HEK293T (cell line): ENCODE measurements at regions not wholly inside any gene's neighbourhood (a gene's known extent, or its start where the extent isn't known, plus 50 kb on each side); places are given as distances from the start of the nearest gene placed in this dataset.
A peak's percentile ranks its signal among the peaks of the same experiment; 100 is the strongest.

Experiments used
- CTCF ChIA-PET: fragments of 350-600 bp; formaldehyde crosslinking; extraction: SDS; loops from one replicate; lab custom pipeline; 2021; ENCODE audit warnings: antibody characterized with exemption, inconsistent platforms; lab: Yijun Ruan, JAX
- POLR2A ChIA-PET: fragments of 350-600 bp; formaldehyde crosslinking; extraction: SDS; loops from one replicate; lab custom pipeline; 2020; ENCODE audit warnings: antibody characterized with exemption, inconsistent platforms; lab: Yijun Ruan, JAX
- DNase-seq: peaks from one replicate; pipeline ENCODE4 v3.0.0; 2012; ENCODE audit warnings: mixed read lengths; ENCODE audit errors: extremely low spot score
- ARNT ChIP-seq: fragments of 450-650 bp; IDR thresholded peaks from 2 replicates; pipeline ENCODE4 v1.6.1; 2017; ENCODE audit warnings: mild to moderate bottlenecking
- BHLHE40 ChIP-seq: fragments of 450-650 bp; IDR thresholded peaks from 2 replicates; pipeline ENCODE4 v1.6.1; 2016; ENCODE audit warnings: mild to moderate bottlenecking, moderate library complexity, borderline replicate concordance
- CTBP1 ChIP-seq: fragments of 450-650 bp; IDR thresholded peaks from 2 replicates; pipeline ENCODE4 v1.6.1; 2016; ENCODE audit warnings: borderline replicate concordance
- ELF4 ChIP-seq: fragments of 450-650 bp; IDR thresholded peaks from 2 replicates; pipeline ENCODE4 v1.6.1; 2017; ENCODE audit warnings: antibody characterized with exemption
- FOXA1 ChIP-seq: fragments of 450-650 bp; IDR thresholded peaks from 2 replicates; pipeline ENCODE4 v1.6.1; 2016; ENCODE audit warnings: mild to moderate bottlenecking
- FOXK2 ChIP-seq: fragments of 450-650 bp; IDR thresholded peaks from 2 replicates; pipeline ENCODE4 v1.6.1; 2016; ENCODE audit warnings: mild to moderate bottlenecking
- FOXM1 ChIP-seq: fragments of 450-650 bp; IDR thresholded peaks from 2 replicates; pipeline ENCODE4 v1.6.1; 2017; ENCODE audit warnings: mild to moderate bottlenecking, borderline replicate concordance
- HDGF ChIP-seq: fragments of 450-650 bp; IDR thresholded peaks from 2 replicates; pipeline ENCODE4 v1.6.1; 2017; ENCODE audit warnings: antibody characterized with exemption, borderline replicate concordance
- L3MBTL2 ChIP-seq: fragments of 450-650 bp; conservative IDR thresholded peaks from 2 replicates; pipeline ENCODE4 v1.6.1; 2016; ENCODE audit warnings: mild to moderate bottlenecking
- LEF1 ChIP-seq: fragments of 450-650 bp; IDR thresholded peaks from 2 replicates; pipeline ENCODE4 v1.6.1; 2017; ENCODE audit warnings: mild to moderate bottlenecking, borderline replicate concordance
- NFRKB ChIP-seq: fragments of 450-650 bp; IDR thresholded peaks from 2 replicates; pipeline ENCODE4 v1.6.1; 2016; ENCODE audit warnings: mild to moderate bottlenecking, moderate library complexity
- SP1 ChIP-seq: fragments of 450-650 bp; IDR thresholded peaks from 2 replicates; pipeline ENCODE4 v1.6.1; 2017
- SUZ12 ChIP-seq: fragments of 450-650 bp; IDR thresholded peaks from 2 replicates; pipeline ENCODE4 v1.6.1; 2016; ENCODE audit warnings: mild to moderate bottlenecking
- TARDBP ChIP-seq: fragments of 450-650 bp; IDR thresholded peaks from 2 replicates; pipeline ENCODE4 v1.6.1; 2016
- ZNF384 ChIP-seq: fragments of 450-650 bp; IDR thresholded peaks from 2 replicates; pipeline ENCODE4 v1.6.1; 2016
- TF ChIP-seq, protein P1 (sequence below): fragments of 450-650 bp; IDR thresholded peaks from 2 replicates; pipeline ENCODE4 v1.6.1; 2016

DNA sequence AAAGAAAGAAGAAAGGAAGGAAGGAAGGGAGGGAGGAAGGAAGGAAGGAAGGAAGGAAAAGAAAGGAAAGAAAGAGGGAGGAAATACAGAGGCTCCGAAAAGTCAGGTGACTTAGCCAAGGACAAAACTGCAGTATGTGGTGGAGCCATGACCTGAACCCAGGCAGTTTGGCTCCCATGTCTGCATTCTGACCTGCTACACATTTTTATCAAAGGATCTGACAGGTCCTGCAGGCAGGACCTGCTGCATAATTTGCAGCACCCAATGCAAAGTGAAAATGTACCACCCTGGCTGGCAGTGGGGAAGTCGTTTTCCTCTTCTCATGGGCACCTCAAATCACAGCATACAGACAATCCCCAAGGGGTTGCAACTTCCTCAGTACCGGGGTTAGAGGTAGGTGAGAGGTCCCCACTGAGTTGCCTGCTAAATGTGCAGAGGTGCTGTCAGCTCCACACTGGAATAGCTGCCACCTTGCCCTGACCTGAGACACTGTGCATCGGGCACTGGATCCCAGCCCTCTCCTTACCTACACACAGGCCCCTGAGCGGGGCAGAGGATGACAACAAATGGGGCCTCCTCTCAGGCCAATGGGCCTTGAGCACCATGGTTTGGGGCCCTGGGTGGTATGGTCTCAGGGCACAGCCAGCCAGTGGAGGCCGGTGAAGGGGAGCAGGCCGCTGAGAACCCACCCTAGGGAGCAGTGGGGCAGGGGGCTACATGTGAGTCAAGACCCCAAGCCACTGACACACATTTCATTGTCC is 175.1 kb downstream of the SHQ1 start:
- TF ChIP-seq BHLHE40 (no peak), ARNT (no peak), NFRKB (no peak), ZNF384 (no peak), LEF1 (no peak), L3MBTL2 (no peak), CTBP1 (no peak), ELF4 (no peak), SP1 (no peak), FOXM1 (no peak)
- ChIA-PET CTCF (interaction anchor here (1.4 kb wide), 1 partner anchor 17 kb away, joined by 6 read pairs; no protein-coding TSS in a partner anchor), POLR2A (no interaction called here)
- no peak for DNase-seq

DNA sequence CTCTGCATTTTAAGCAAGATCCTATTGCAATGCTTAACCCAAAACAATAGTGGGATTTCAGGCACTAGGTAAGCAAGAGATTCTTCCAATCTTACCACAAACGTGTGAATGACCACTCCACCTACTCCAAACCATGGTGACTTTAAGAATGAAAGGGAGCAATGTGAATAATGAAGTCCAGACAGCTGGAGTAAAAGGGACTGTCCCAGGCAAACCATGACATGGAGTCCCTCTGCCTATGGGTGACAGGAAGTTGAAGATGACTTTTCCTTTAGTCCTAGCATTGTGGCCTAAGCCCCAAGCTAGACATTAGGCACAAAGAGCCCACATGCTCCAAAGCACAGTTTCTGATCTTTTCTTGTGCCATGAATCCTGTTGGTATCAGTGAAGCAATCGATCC is 179.0 kb downstream of the SHQ1 start:
- no peak for TF ChIP-seq SP1
- no peak for TF ChIP-seq ARNT
- TF ChIP-seq BHLHE40: no peak
- ChIA-PET POLR2A (no interaction called here), CTCF (no interaction called here)
- no peak for DNase-seq

DNA sequence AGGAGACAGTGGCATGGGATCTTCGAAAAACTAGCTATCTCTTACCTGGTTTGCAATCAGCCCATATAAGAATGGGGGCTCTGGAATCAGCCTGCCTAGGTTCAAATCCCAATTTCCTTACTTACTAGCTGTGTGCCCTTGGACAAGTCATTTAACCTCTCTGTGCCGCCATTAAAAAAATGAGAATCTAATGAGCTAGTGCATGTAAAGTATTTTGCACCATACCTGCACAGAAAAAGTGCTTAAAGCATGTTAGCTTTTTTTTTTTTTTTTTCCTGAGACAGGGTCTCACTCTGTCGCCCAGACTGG is 181.8 kb downstream of the SHQ1 start:
- ChIA-PET POLR2A (no interaction called here), CTCF (interaction anchor here (0.6 to 2.9 kb wide), 15 partner anchors 8 to 302 kb away, joined by 3 to 17 read pairs (median 4); no protein-coding TSS in a partner anchor)
- DNase-seq: no peak
- TF ChIP-seq, protein P1, sequence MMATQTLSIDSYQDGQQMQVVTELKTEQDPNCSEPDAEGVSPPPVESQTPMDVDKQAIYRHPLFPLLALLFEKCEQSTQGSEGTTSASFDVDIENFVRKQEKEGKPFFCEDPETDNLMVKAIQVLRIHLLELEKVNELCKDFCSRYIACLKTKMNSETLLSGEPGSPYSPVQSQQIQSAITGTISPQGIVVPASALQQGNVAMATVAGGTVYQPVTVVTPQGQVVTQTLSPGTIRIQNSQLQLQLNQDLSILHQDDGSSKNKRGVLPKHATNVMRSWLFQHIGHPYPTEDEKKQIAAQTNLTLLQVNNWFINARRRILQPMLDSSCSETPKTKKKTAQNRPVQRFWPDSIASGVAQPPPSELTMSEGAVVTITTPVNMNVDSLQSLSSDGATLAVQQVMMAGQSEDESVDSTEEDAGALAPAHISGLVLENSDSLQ: no peak
- TF ChIP-seq L3MBTL2: no peak
- no peak for TF ChIP-seq LEF1
- no peak for TF ChIP-seq ELF4
- TF ChIP-seq HDGF: no peak
- TF ChIP-seq FOXK2: no peak
- TF ChIP-seq BHLHE40: no peak
- no peak for TF ChIP-seq FOXA1
- TF ChIP-seq SUZ12: no peak
- no peak for TF ChIP-seq ZNF384
- TF ChIP-seq CTBP1: no peak
- TF ChIP-seq SP1: no peak
- TF ChIP-seq FOXM1: no peak
- TF ChIP-seq NFRKB: no peak
- no peak for TF ChIP-seq ARNT
- no peak for TF ChIP-seq TARDBP

DNA sequence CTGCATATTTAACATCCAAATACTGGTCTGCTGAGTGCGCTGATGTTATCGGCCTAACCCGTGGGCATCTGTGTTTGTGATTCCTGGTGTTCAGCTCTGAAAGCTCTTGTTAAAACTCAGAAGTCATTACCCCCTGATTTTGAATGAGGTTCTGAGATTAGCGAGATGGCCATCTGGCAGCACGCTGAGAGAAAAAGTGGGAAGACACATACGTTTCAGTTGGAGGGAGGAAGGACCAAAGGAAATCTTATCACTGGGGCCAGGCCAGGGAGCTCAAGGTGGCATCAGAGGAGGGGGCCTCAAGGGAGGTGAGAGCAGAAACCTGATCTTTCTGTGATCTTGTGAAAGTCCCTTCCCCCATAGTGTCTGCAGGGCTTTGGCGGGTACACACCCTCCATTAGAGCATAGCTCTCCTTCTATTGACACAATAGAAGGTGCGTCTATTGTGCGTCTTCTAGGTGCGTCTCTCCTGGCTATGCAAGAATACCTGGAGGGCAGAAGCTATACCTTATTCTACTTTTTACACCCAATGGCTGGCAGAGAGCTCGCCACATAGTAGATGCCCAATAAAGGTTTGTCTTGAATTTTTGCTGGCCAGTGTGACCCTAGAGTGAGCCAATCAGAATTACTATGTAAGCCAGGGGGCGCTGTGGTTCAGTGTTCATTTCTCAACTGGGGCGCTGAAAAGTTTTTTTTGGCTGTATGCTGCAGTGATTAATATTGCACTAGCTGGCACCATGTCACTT is 182.4 kb downstream of the SHQ1 start:
- ChIA-PET POLR2A (no interaction called here), CTCF (interaction anchor here (0.6 to 2.9 kb wide), 17 partner anchors 8 to 644 kb away, joined by 3 to 17 read pairs (median 4); no protein-coding TSS in a partner anchor)
- TF ChIP-seq BHLHE40 (no peak), FOXA1 (no peak), SP1 (no peak), L3MBTL2 (no peak), ARNT (no peak), FOXM1 (no peak), LEF1 (no peak), NFRKB (no peak), HDGF (no peak), SUZ12 (no peak), ZNF384 (no peak), CTBP1 (no peak)
- TF ChIP-seq, protein P1: no peak
- DNase-seq: peak; percentile 52

DNA sequence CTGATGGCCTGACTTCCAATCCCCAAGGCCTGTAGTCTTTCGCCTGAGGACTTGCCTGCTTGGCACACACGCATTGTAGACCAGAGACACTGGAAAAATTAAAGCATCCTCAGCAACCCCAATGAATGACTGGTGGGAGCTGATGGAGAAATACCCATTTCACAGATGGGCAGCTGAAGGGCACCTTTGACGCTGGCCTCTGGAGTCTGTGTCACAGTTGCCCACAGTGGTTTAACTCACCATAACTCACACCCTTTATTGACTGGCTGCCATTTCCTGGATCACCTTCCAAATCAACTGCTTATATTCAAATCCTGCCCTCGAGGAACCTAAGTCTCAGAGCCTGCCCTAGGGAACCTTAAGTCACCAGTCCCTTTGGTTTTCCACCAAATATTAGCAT is 183.1 kb downstream of the SHQ1 start:
- no peak for DNase-seq
- no peak for TF ChIP-seq ELF4
- TF ChIP-seq CTBP1: no peak
- no peak for TF ChIP-seq L3MBTL2
- no peak for TF ChIP-seq FOXA1
- no peak for TF ChIP-seq FOXK2
- no peak for TF ChIP-seq LEF1
- no peak for TF ChIP-seq SUZ12
- no peak for TF ChIP-seq BHLHE40
- TF ChIP-seq NFRKB: no peak
- TF ChIP-seq SP1: no peak
- no peak for TF ChIP-seq ARNT
- no peak for TF ChIP-seq FOXM1
- TF ChIP-seq, protein P1: no peak
- TF ChIP-seq HDGF: no peak
- no peak for TF ChIP-seq ZNF384
- no peak for TF ChIP-seq TARDBP
- CTCF ChIA-PET: interaction anchor here (0.9 to 2.9 kb wide), 7 partner anchors 7 to 155 kb away, joined by 3 to 10 read pairs (median 5); no protein-coding TSS in a partner anchor
- POLR2A ChIA-PET: no interaction called here
